ENCODE measurements at regions not wholly inside any gene's neighbourhood (a gene's known extent, or its start where the extent isn't known, plus 50 kb on each side); places are given as distances from the start of the nearest gene placed in this dataset.

GRCh38 chr11:134670961-134671370 is 258.9 kb upstream of the B3GAT1 start (continued):
- TF ChIP-seq CHD7 (IDR thresholded peaks at IDR 0.05; ENCODE audit: insufficient replicate concordance, low read length) (no peak), CHD1 (IDR thresholded peaks at IDR 0.05; ENCODE audit: low read depth, low read length) (no peak), USF2 (IDR thresholded peaks at IDR 0.05; ENCODE audit: low read length) (no peak), RAD21 (IDR thresholded peaks at IDR 0.05 in 1 of 2, conservative IDR thresholded peaks at IDR 0.05 in 1 of 2; ENCODE audit: low read depth in 2 of 2, low read length in 2 of 2) (no peak), CBX8 (IDR thresholded peaks at IDR 0.05; ENCODE audit: borderline replicate concordance, low read depth, low read length) (no peak), MAX (IDR thresholded peaks at IDR 0.05) (peak; percentile 29; the same call in 1 of the 2 replicates), BRCA1 (IDR thresholded peaks at IDR 0.05; ENCODE audit: low read depth, low read length) (no peak), EP300 (IDR thresholded peaks at IDR 0.05; ENCODE audit: borderline replicate concordance in 1 of 2, low read depth in 2 of 2, low read length in 2 of 2) (no peak)
